Spleen (tissue), 7 donors: ENCODE measurements at regions not wholly inside any gene's neighbourhood (a gene's known extent, or its start where the extent isn't known, plus 50 kb on each side); places are given as distances from the start of the nearest gene placed in this dataset.

Source experiments
- POLR2A ChIP-seq, 3 donors: fragments of 450-650 bp; IDR thresholded peaks; one replicate each; pipeline ENCODE4 v1.5.1; 2017; ENCODE audit warnings: antibody characterized with exemption in 3 of 3, mild to moderate bottlenecking in 1 of 3
- TF ChIP-seq, protein P1 (sequence below), 11 experiments: fragments of 200-600 bp in 7 of 11; fragments of 450-650 bp in 4 of 11; sonication (generic) in 4 of 11; IDR thresholded peaks in 8 of 11; conservative IDR thresholded peaks in 3 of 11; 1 replicate in 7 of 11; 2 replicates in 4 of 11; pipeline versions ENCODE4 v1.4.0 to v1.8.0; 2016 to 2021; ENCODE audit warnings: antibody characterized with exemption in 11 of 11, inconsistent platforms in 4 of 11, mild to moderate bottlenecking in 1 of 11
- donor health status: DM: no; HTN: no; CAD: no; lungs with moderate emphysema.
- donor health status: DM: no; HTN: no; CAD: no.
- donor health status: DM: no; HTN: no; CAD: no.

DNA sequence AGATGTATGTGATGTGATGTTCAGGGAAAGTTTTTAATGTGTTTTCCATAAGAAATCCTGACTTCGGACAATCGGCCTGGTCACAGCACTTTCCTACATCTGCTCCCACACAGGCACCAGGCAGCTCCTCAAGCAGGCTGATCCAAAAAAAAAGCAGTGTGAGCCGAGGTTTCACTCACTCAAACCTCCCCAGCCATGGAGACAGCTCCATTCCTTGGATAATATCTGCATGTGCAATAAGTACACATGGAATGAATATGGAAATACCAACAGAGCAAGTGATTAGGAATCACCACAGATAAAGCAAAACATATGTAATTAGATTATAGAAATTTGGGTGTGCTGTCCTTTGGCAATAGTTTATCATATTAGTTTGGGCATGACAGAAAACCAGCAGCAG, 88.8 kb upstream of the API5 start:
- TF ChIP-seq, protein P1, sequence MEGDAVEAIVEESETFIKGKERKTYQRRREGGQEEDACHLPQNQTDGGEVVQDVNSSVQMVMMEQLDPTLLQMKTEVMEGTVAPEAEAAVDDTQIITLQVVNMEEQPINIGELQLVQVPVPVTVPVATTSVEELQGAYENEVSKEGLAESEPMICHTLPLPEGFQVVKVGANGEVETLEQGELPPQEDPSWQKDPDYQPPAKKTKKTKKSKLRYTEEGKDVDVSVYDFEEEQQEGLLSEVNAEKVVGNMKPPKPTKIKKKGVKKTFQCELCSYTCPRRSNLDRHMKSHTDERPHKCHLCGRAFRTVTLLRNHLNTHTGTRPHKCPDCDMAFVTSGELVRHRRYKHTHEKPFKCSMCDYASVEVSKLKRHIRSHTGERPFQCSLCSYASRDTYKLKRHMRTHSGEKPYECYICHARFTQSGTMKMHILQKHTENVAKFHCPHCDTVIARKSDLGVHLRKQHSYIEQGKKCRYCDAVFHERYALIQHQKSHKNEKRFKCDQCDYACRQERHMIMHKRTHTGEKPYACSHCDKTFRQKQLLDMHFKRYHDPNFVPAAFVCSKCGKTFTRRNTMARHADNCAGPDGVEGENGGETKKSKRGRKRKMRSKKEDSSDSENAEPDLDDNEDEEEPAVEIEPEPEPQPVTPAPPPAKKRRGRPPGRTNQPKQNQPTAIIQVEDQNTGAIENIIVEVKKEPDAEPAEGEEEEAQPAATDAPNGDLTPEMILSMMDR (IDR thresholded peaks at IDR 0.05 in 8 of 11, conservative IDR thresholded peaks at IDR 0.05 in 3 of 11) = no peak
- TF ChIP-seq POLR2A (IDR thresholded peaks at IDR 0.05) = no peak
